ENCODE measurements at regions not wholly inside any gene's neighbourhood (a gene's known extent, or its start where the extent isn't known, plus 50 kb on each side); places are given as distances from the start of the nearest gene placed in this dataset.

GRCh38 chr2:153228904-153229303 lies 249.7 kb downstream of the RPRM start:
- TF ChIP-seq CTCF (IDR thresholded peaks at IDR 0.05; ENCODE audit: borderline replicate concordance, extremely low read depth, low read length, poor library complexity, severe bottlenecking) (no peak), EZH2 (IDR thresholded peaks at IDR 0.05; ENCODE audit: borderline replicate concordance, low read depth, low read length, severe bottlenecking) (no peak)

Measured in DND-41 (cell line).